NCI-H345 treated with DMSO at 0.1 percent for 48 hours (cell line): ENCODE measurements at regions not wholly inside any gene's neighbourhood (a gene's known extent, or its start where the extent isn't known, plus 50 kb on each side); places are given as distances from the start of the nearest gene placed in this dataset.
A peak's percentile ranks its signal among the peaks of the same experiment; 100 is the strongest.
"Not testable (repeated sequence)": the region's sequence is repeated elsewhere in the genome, so short reads cannot be mapped to it uniquely, and the experiment has no call there.

Experiments used
- DNase-seq: peaks from one replicate; lab custom pipeline; 2025; ENCODE audit not compliant: unreplicated experiment; lab: John Stamatoyannopoulos, UW

- no peak for DNase-seq
Measured at GRCh38 chr12:63508543-63508942, 159.8 kb downstream of the DPY19L2 start.

GRCh38 chr12:63499567-63499966 lies 168.7 kb downstream of the DPY19L2 start:
- no peak for DNase-seq

GRCh38 chr12:63498239-63498638 lies 170.1 kb downstream of the DPY19L2 start:
- DNase-seq = no peak

- no peak for DNase-seq
Measured at GRCh38 chr12:63496654-63497053, 171.6 kb downstream of the DPY19L2 start.

- no peak for DNase-seq
Measured at GRCh38 chr12:63495974-63496373, 172.3 kb downstream of the DPY19L2 start.

GRCh38 chr12:63493357-63493756 lies 174.9 kb downstream of the DPY19L2 start:
- not testable (repeated sequence) for DNase-seq

GRCh38 chr12:63480186-63480585 lies 188.1 kb downstream of the DPY19L2 start:
- DNase-seq = no peak

- DNase-seq = no peak
Measured at GRCh38 chr12:63470161-63470560, 198.1 kb downstream of the DPY19L2 start.

- no peak for DNase-seq
Measured at GRCh38 chr12:63467951-63468350, 200.3 kb downstream of the DPY19L2 start.

GRCh38 chr12:63457857-63458256 lies 210.4 kb downstream of the DPY19L2 start:
- DNase-seq = no peak

GRCh38 chr12:63457428-63457827 lies 210.9 kb downstream of the DPY19L2 start:
- DNase-seq = no peak

- no peak for DNase-seq
Measured at GRCh38 chr12:63450816-63451215, 217.5 kb downstream of the DPY19L2 start.

GRCh38 chr12:63450334-63450733 lies 218.0 kb downstream of the DPY19L2 start:
- DNase-seq = no peak

GRCh38 chr12:63445224-63445880 lies 222.9 kb downstream of the DPY19L2 start:
- no peak for DNase-seq

- DNase-seq = no peak
Measured at GRCh38 chr12:63440048-63440447, 228.2 kb downstream of the DPY19L2 start.

GRCh38 chr12:63434384-63434783 lies 233.9 kb downstream of the DPY19L2 start:
- not testable (repeated sequence) for DNase-seq

- DNase-seq = not testable (repeated sequence)
Measured at GRCh38 chr12:63427969-63428368, 240.3 kb downstream of the DPY19L2 start.

GRCh38 chr12:63427029-63427428 lies 241.3 kb downstream of the DPY19L2 start:
- DNase-seq = not testable (repeated sequence)

- DNase-seq = no peak
Measured at GRCh38 chr12:63424671-63425070, 243.6 kb downstream of the DPY19L2 start.

GRCh38 chr12:63423839-63424238 lies 244.5 kb downstream of the DPY19L2 start:
- no peak for DNase-seq

GRCh38 chr12:63420206-63420644 lies 248.1 kb downstream of the DPY19L2 start:
- peak; percentile 83 for DNase-seq

GRCh38 chr12:63419154-63419553 lies 249.1 kb downstream of the DPY19L2 start:
- DNase-seq = no peak

GRCh38 chr12:63416788-63417187 lies 251.5 kb downstream of the DPY19L2 start:
- DNase-seq = no peak
